ENCODE measurements at regions not wholly inside any gene's neighbourhood (a gene's known extent, or its start where the extent isn't known, plus 50 kb on each side); places are given as distances from the start of the nearest gene placed in this dataset.
"Not testable (repeated sequence)": the region's sequence is repeated elsewhere in the genome, so short reads cannot be mapped to it uniquely, and the experiment has no call there.

- peaks cover 31 to 54% (median 33%) of the 10 kb centered on the region in 3 donors for H3K27me3 Mint-ChIP-seq
- peak overlapping the region in 1 of 6 donors; percentile 63 for H3K27ac Mint-ChIP-seq
- H3K36me3 Mint-ChIP-seq = no peaks in the 10 kb centered on the region
- peaks cover 0 to 15% (median 0%) of the 10 kb centered on the region in 3 donors for H3K4me1 Mint-ChIP-seq
- peaks cover 0 to 6% (median 5%) of the 10 kb centered on the region in 7 donors for H3K9me3 Mint-ChIP-seq
- ATAC-seq (ENCODE audit: low read depth in 2 of 2) = no peak
- no peak for DNase-seq
- H3K4me3 Mint-ChIP-seq = peak overlapping the region in 2 of 8 donors; percentile 45 to 54
Observed at GRCh38 chr1:58250587-58250948, 296.0 kb downstream of the OMA1 start.

- Mint-ChIP-seq H3K9me3 (no peaks in the 10 kb centered on the region), H3K4me3 (peak overlapping the region in 2 of 8 donors; percentile 58 to 73), H3K4me1 (peaks cover 0 to 15% (median 0%) of the 10 kb centered on the region in 3 donors), H3K27ac (no peak overlapping the region), H3K27me3 (peaks cover 31 to 54% (median 33%) of the 10 kb centered on the region in 3 donors), H3K36me3 (no peaks in the 10 kb centered on the region)
- DNase-seq = no peak
- ATAC-seq (ENCODE audit: low read depth in 2 of 2) = no peak
Observed at GRCh38 chr1:58249737-58250586, 296.6 kb downstream of the OMA1 start.

DNA sequence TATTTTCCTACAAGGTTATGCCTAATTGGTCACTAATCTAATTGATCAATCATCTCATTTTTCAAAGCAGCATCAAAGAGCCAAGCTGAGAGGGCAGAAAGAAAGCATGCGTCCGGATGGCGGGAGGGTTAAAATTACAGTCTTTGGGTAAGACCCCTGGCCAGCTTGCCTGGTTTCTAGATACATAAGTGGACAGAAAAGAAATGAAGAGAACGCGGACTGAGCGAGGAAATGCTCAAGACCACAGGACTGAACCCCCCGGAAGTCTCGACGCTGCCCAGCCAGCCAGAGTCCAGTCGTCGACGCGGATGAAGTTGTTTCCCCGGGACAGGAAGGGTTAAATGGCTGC lies 297.2 kb downstream of the OMA1 start:
- Mint-ChIP-seq H3K27me3 (peaks cover 31 to 54% (median 33%) of the 10 kb centered on the region in 3 donors), H3K4me1 (peaks cover 0 to 15% (median 0%) of the 10 kb centered on the region in 3 donors), H3K9me3 (no peaks in the 10 kb centered on the region), H3K4me3 (peak overlapping the region in 3 of 8 donors; percentile 23 to 56 (median 43)), H3K36me3 (no peaks in the 10 kb centered on the region), H3K27ac (no peak overlapping the region)
- no peak for DNase-seq
- no peak for ATAC-seq (ENCODE audit: low read depth in 2 of 2)

DNA sequence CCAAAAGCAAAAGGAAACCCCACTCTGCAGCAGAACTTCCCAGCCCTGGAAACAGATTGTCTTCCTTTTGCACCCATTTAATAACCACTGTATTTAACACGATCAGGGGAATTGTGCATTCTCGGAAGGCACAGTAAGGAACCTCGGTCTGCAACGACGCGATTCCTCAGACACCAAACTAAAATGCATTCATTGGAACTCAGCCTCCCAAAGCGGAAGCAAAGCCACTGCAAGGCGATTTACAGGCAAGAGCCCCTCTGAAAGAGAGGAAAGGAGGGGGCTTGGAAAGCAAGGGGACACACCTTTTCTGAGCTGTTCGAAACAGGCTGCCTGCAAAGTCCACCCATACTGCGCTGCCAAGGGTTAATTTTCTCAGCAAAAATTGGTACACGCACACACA lies 297.7 kb downstream of the OMA1 start:
- H3K27ac Mint-ChIP-seq = peak overlapping the region in 1 of 6 donors; percentile 24
- H3K36me3 Mint-ChIP-seq = no peaks in the 10 kb centered on the region
- peaks cover 31 to 54% (median 33%) of the 10 kb centered on the region in 3 donors for H3K27me3 Mint-ChIP-seq
- peak overlapping the region in 2 of 8 donors; percentile 16 to 56 for H3K4me3 Mint-ChIP-seq
- ATAC-seq (ENCODE audit: low read depth in 2 of 2) = no peak
- peaks cover 0 to 15% (median 0%) of the 10 kb centered on the region in 3 donors for H3K4me1 Mint-ChIP-seq
- DNase-seq = no peak
- no peaks in the 10 kb centered on the region for H3K9me3 Mint-ChIP-seq

DNA sequence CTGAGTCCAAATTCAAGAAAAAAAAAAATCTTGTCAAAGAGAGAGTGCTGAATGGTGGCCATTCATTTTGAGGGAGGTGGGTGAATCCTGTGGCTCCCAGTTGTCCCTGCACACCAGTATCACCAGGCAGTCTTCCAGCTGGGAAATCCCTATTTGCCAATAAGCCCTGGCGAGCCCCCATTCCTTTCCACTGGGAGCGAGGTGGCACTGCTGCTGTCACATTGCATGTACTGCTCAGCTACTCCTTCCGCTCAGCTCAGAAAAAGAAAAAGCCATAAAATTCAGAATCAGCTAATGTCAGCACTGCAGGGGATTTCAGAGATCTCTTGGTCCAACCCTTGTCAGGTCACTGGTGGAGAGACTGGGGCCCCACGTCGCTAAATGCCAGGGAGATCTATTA lies 298.5 kb downstream of the OMA1 start:
- Mint-ChIP-seq H3K4me1 (peaks cover 0 to 15% (median 0%) of the 10 kb centered on the region in 3 donors), H3K9me3 (no peaks in the 10 kb centered on the region), H3K4me3 (no peak overlapping the region), H3K27me3 (peaks cover 31 to 51% (median 33%) of the 10 kb centered on the region in 3 donors), H3K27ac (no peak overlapping the region), H3K36me3 (no peaks in the 10 kb centered on the region)
- DNase-seq (no peak), ATAC-seq (ENCODE audit: low read depth in 2 of 2) (no peak)

DNA sequence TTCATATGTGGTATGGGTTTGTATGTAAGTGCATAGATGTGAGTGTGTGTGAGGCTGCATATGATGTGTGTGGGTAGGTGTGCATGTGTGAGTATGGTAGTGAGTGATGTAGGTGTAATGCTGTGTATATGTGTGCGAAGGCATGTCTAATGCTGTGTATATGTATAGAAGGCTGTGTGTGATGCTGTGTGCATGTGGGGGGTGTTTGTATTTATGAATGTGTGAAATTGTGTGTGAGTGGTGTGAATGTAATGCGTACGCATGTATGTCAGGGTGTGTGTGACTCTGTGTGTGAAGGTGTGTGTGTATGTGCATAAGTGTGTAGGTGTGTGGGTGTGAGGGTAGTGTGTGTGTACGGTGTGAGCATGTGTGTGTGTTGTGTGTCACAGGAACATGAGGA lies 300.0 kb downstream of the OMA1 start:
- peaks cover 27 to 47% (median 28%) of the 10 kb centered on the region in 3 donors for H3K27me3 Mint-ChIP-seq
- H3K36me3 Mint-ChIP-seq = no peaks in the 10 kb centered on the region
- ATAC-seq (ENCODE audit: low read depth in 2 of 2) (no peak), DNase-seq (no peak)
- no peaks in the 10 kb centered on the region for H3K9me3 Mint-ChIP-seq
- H3K4me3 Mint-ChIP-seq = no peak overlapping the region
- H3K4me1 Mint-ChIP-seq = peaks cover 0 to 15% (median 0%) of the 10 kb centered on the region in 3 donors
- no peak overlapping the region for H3K27ac Mint-ChIP-seq

DNA sequence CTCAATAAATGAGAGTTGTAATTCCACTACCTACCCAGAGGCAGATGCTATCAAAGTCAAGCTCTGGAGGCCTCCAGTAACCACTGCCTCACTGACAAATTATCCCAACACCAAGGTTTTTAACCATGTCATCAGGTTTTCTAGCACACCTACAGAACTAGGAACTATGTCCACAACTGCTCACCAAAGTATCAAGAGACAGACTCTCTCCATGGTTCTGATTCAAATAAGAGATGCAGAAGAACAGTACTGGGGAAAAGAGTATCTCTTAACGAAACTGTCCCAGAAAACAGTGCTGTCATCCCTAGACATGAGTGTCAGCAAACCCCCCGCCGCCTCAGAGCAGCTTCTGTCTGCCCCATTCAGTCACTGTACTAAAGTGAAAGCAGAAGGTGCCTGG lies 301.7 kb downstream of the OMA1 start:
- H3K4me1 Mint-ChIP-seq = peaks cover 0 to 12% (median 0%) of the 10 kb centered on the region in 3 donors
- ATAC-seq (ENCODE audit: low read depth in 2 of 2) (no peak), DNase-seq (no peak)
- H3K27me3 Mint-ChIP-seq = peaks cover 18 to 40% (median 22%) of the 10 kb centered on the region in 3 donors
- H3K4me3 Mint-ChIP-seq = no peak overlapping the region
- no peak overlapping the region for H3K27ac Mint-ChIP-seq
- no peaks in the 10 kb centered on the region for H3K9me3 Mint-ChIP-seq
- H3K36me3 Mint-ChIP-seq = no peaks in the 10 kb centered on the region

- ATAC-seq (ENCODE audit: low read depth in 2 of 2) = no peak
- Mint-ChIP-seq H3K4me3 (no peak overlapping the region), H3K27me3 (peaks cover 0 to 12% (median 10%) of the 10 kb centered on the region in 3 donors), H3K27ac (no peak overlapping the region), H3K4me1 (no peaks in the 10 kb centered on the region), H3K9me3 (no peaks in the 10 kb centered on the region), H3K36me3 (no peaks in the 10 kb centered on the region)
- DNase-seq = no peak
Observed at GRCh38 chr1:58238846-58239245, 307.7 kb downstream of the OMA1 start.

- H3K36me3 Mint-ChIP-seq = no peaks in the 10 kb centered on the region
- DNase-seq (no peak), ATAC-seq (ENCODE audit: low read depth in 2 of 2) (no peak)
- no peaks in the 10 kb centered on the region for H3K9me3 Mint-ChIP-seq
- no peaks in the 10 kb centered on the region for H3K4me1 Mint-ChIP-seq
- peaks cover 0 to 8% (median 0%) of the 10 kb centered on the region in 3 donors for H3K27me3 Mint-ChIP-seq
- no peak overlapping the region for H3K4me3 Mint-ChIP-seq
- peak overlapping the region in 1 of 6 donors; percentile 3 for H3K27ac Mint-ChIP-seq
Observed at GRCh38 chr1:58233729-58234128, 312.8 kb downstream of the OMA1 start.

DNA sequence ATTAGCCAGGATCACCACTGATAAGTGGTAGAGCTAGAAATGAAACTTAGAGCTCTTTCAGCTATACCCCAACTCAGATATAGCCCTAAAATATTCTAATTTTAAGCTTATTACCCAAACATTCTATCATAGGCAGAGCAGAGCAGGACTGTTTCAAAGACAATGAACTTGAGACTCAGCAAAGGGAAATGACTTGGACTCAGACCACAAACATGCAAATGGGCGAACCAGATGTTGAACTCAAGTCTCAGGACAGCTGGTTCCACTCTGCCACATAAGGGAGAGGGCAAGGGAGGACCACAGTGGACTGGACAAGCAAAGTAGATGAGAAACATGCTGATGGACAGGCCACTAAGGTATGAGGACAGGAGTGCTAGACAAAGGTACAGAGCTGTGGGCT lies 315.3 kb downstream of the OMA1 start:
- H3K9me3 Mint-ChIP-seq = no peaks in the 10 kb centered on the region
- DNase-seq (no peak), ATAC-seq (ENCODE audit: low read depth in 2 of 2) (no peak)
- H3K27ac Mint-ChIP-seq = peak overlapping the region in 1 of 6 donors; percentile 43
- H3K36me3 Mint-ChIP-seq = no peaks in the 10 kb centered on the region
- H3K27me3 Mint-ChIP-seq = peaks cover 0 to 4% (median 0%) of the 10 kb centered on the region in 3 donors
- H3K4me3 Mint-ChIP-seq = no peak overlapping the region
- H3K4me1 Mint-ChIP-seq = no peaks in the 10 kb centered on the region

DNA sequence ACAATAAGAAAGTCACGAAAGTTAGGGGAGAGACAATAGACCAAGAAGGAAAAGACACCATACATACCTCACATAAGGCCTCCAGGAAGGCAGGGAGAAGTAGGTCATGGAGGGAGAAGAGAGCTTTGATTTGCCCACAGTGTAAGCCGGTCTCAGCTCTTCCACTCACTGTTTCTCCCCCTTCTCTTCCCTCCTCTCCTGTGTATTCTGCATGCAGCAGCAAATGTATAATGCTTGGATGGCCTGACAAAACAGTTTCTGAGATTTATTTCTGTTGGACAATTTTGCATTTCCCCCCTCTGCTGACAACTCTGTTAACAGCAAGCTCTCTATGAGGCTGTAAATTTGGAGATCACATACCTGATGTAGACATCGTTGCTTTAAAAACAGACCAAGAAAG lies 318.9 kb downstream of the OMA1 start:
- no peaks in the 10 kb centered on the region for H3K4me1 Mint-ChIP-seq
- no peak overlapping the region for H3K27ac Mint-ChIP-seq
- H3K4me3 Mint-ChIP-seq = no peak overlapping the region

DNA sequence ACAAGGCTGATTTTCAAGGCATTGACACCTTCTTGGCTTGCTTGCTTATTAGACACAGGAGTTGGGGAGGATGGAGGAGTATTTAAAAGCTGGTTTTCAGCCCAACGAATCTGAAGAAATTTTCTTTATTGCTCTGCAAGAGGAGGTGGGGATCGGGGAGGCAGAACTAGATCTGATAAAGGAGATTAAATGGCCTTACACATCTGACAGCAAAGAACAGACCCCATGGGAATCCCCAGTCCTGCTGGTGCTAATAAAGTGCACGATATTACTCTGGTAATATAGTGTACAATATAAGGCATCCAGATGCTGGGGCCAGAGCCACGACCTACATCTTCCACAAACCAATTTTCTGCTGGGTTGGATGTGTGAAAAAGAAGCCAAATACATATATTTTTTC lies 323.0 kb downstream of the OMA1 start:
- ATAC-seq (ENCODE audit: low read depth in 2 of 2) = no peak
- Mint-ChIP-seq H3K27me3 (peaks cover 0 to 14% (median 5%) of the 10 kb centered on the region in 3 donors), H3K4me1 (no peaks in the 10 kb centered on the region)

More for the DNA sequence above, 318.9 kb downstream of the OMA1 start:
- no peak for ATAC-seq (ENCODE audit: low read depth in 2 of 2)
- no peaks in the 10 kb centered on the region for H3K9me3 Mint-ChIP-seq
- no peak for DNase-seq
- H3K36me3 Mint-ChIP-seq = no peaks in the 10 kb centered on the region
- H3K27me3 Mint-ChIP-seq = no peaks in the 10 kb centered on the region

GRCh38 chr1:58220836-58221472 lies 325.6 kb downstream of the OMA1 start:
- Mint-ChIP-seq H3K9me3 (peaks cover 0 to 6% (median 0%) of the 10 kb centered on the region in 7 donors), H3K36me3 (no peaks in the 10 kb centered on the region), H3K27ac (no peak overlapping the region), H3K4me3 (no peak overlapping the region), H3K27me3 (peaks cover 0 to 20% (median 5%) of the 10 kb centered on the region in 3 donors), H3K4me1 (no peaks in the 10 kb centered on the region)
- ATAC-seq (ENCODE audit: low read depth in 2 of 2) (no peak), DNase-seq (no peak)

More for the DNA sequence above, 323.0 kb downstream of the OMA1 start:
- no peak for DNase-seq
- H3K9me3 Mint-ChIP-seq = no peaks in the 10 kb centered on the region
- H3K36me3 Mint-ChIP-seq = no peaks in the 10 kb centered on the region
- H3K27ac Mint-ChIP-seq = no peak overlapping the region
- no peak overlapping the region for H3K4me3 Mint-ChIP-seq

GRCh38 chr1:58216169-58216568 lies 330.4 kb downstream of the OMA1 start:
- not testable (repeated sequence) for DNase-seq; ATAC-seq (ENCODE audit: low read depth in 2 of 2); H3K4me1 Mint-ChIP-seq; H3K4me3 Mint-ChIP-seq; H3K36me3 Mint-ChIP-seq; H3K9me3 Mint-ChIP-seq; H3K27ac Mint-ChIP-seq
- H3K27me3 Mint-ChIP-seq = peaks cover 0 to 20% (median 5%) of the 10 kb centered on the region in 3 donors
